ENCODE measurements at regions not wholly inside any gene's neighbourhood (a gene's known extent, or its start where the extent isn't known, plus 50 kb on each side); places are given as distances from the start of the nearest gene placed in this dataset.

DNA sequence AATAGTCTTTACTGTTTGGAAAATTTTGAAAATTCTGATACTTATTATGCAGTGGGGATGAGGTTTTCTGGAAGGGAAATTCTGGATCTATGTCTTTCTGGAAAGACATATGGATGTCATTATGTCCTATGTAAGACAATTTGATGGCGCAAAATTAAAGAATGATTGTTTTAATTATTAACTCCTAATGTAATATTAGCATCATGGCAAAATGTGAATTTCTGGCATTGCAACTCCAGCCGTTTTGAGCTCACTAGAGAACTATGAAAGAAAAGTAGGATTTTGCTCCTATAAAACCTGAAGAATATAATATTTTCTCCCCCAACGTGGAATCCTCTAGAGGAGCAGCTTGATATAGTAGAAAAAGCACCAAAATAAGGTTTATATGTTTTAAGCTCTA is 243.2 kb downstream of the RFPL4B start:
- Histone ChIP-seq H3K27me3 (ENCODE audit: control insufficient read depth, insufficient read depth, low read length) (no peaks in the 10 kb centered on the region), H3K36me3 (ENCODE audit: control insufficient read depth, insufficient read depth, low read length) (no peaks in the 10 kb centered on the region), H3K4me3 (ENCODE audit: low read depth, low read length) (no peak overlapping the region)
- no peak for TF ChIP-seq CTCF (IDR thresholded peaks at IDR 0.05; ENCODE audit: insufficient read depth, low read depth, low read length)
- POLR2A ChIA-PET: no interaction called here
- CTCF ChIA-PET: interaction anchor here (1.6 kb wide), 1 partner anchor 10 kb away, joined by 5 read pairs; no protein-coding TSS in a partner anchor
- DNase-seq (ENCODE audit: low read depth): no peak

- no peak for TF ChIP-seq CTCF (IDR thresholded peaks at IDR 0.05; ENCODE audit: insufficient read depth, low read depth, low read length)
- DNase-seq (ENCODE audit: low read depth): no peak
- Histone ChIP-seq H3K36me3 (ENCODE audit: control insufficient read depth, insufficient read depth, low read length) (no peaks in the 10 kb centered on the region), H3K4me3 (ENCODE audit: low read depth, low read length) (no peak overlapping the region), H3K27me3 (ENCODE audit: control insufficient read depth, insufficient read depth, low read length) (no peaks in the 10 kb centered on the region)
- POLR2A ChIA-PET: no interaction called here
- CTCF ChIA-PET: interaction anchor here (1.6 kb wide), 1 partner anchor 11 kb away, joined by 5 read pairs; no protein-coding TSS in a partner anchor
These were observed 244.2 kb downstream of the RFPL4B start for GRCh38 chr6:112591329-112591728.

DNA sequence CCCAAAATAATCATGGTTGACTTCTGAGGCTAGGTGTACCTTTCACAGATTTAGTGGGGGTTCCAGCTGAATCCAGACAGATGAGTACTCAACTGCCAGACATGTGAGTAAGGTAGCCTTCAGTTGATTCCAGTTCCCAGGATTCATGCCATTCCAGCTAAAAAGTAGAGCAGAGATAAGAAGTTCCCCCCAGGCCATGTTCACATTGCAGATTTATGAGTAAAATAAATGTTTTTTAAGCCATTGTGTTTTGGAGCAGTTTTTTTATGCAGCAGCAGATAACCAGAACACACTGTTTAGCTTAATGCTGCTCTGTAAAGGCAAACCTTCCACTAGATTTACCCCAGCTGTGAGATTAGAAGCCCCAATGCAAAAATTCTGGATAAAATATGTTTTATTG is 245.0 kb downstream of the RFPL4B start:
- DNase-seq (ENCODE audit: low read depth): no peak
- CTCF ChIA-PET: no interaction called here
- no peaks in the 10 kb centered on the region for H3K36me3 ChIP-seq (ENCODE audit: control insufficient read depth, insufficient read depth, low read length)
- H3K4me3 ChIP-seq (ENCODE audit: low read depth, low read length): no peak overlapping the region
- H3K27me3 ChIP-seq (ENCODE audit: control insufficient read depth, insufficient read depth, low read length): no peaks in the 10 kb centered on the region
- POLR2A ChIA-PET: no interaction called here
- TF ChIP-seq CTCF (IDR thresholded peaks at IDR 0.05; ENCODE audit: insufficient read depth, low read depth, low read length): no peak

DNA sequence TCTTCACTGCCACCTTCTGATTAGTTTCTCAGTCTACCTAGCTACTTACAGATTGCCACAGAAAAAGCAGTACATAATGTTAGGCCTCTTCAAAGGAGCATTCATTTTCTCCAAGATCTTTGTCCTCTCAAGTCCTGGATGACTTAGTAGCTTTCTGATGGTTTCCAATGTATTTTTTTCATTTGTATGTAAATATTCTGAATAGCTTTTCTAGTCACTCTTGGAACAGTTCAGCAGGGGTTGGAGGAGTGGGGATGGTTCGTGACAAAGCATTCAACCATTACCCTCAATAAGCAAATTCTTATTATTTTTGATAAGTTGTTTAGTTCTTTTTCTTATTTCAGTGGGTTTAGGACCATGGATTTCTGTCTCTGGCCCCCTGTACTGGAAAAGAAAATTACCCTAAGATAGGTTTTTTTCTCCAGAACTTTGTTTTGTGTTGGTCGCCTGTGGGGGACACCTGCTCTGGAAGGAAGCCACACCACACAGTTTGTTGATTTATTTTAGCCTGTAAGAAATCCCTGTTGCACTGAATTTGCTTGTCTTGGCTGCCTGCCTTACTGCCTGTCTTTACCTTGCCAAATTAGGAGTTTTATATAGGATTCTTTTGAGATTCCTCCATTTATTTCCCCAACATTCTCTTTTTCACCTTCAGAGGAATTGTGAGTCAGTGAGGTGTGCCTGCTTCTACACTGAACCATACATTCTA is 247.9 kb downstream of the RFPL4B start:
- H3K36me3 ChIP-seq (ENCODE audit: control insufficient read depth, insufficient read depth, low read length): no peaks in the 10 kb centered on the region
- no peak overlapping the region for H3K4me3 ChIP-seq (ENCODE audit: low read depth, low read length)
- POLR2A ChIA-PET: no interaction called here
- CTCF ChIA-PET: no interaction called here
- no peak for TF ChIP-seq CTCF (IDR thresholded peaks at IDR 0.05; ENCODE audit: insufficient read depth, low read depth, low read length)
- no peaks in the 10 kb centered on the region for H3K27me3 ChIP-seq (ENCODE audit: control insufficient read depth, insufficient read depth, low read length)
- no peak for DNase-seq (ENCODE audit: low read depth)

DNA sequence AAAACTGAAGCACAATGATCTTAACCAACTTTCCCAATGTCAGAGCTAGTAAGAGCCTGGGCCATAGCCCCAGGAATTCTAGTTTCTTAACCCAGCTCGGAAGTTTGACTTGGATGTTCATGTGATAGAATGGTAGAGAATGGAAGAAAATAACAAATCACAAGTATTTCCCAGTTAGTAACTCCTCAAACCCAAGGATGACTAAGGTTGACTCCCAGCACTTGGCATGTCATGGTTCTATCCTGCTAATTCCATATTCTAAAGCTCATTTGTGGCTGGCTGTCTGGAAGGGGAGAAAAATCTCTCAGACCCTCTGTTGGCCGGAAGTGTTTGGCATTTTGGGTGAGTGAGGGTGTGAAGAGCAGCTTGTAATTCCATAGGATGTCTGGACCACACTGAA is 248.7 kb downstream of the RFPL4B start:
- CTCF ChIA-PET: interaction anchor here (0.6 kb wide), 1 partner anchor 1307 kb away, joined by 4 read pairs; no protein-coding TSS in a partner anchor
- no peaks in the 10 kb centered on the region for H3K27me3 ChIP-seq (ENCODE audit: control insufficient read depth, insufficient read depth, low read length)
- H3K4me3 ChIP-seq (ENCODE audit: low read depth, low read length): no peak overlapping the region
- POLR2A ChIA-PET: no interaction called here
- no peaks in the 10 kb centered on the region for H3K36me3 ChIP-seq (ENCODE audit: control insufficient read depth, insufficient read depth, low read length)
- no peak for DNase-seq (ENCODE audit: low read depth)
- TF ChIP-seq CTCF (IDR thresholded peaks at IDR 0.05; ENCODE audit: insufficient read depth, low read depth, low read length): no peak

Measured in BJ (cell line).